Vagina (tissue), 2 donors: ENCODE measurements at regions not wholly inside any gene's neighbourhood (a gene's known extent, or its start where the extent isn't known, plus 50 kb on each side); places are given as distances from the start of the nearest gene placed in this dataset.

Experiments
- DNase-seq, 2 donors: peaks; one replicate each; pipeline ENCODE4 v3.0.0-alpha.2; 2017; ENCODE audit errors: extremely low spot score in 2 of 2
- H3K27ac ChIP-seq: fragments of 200-600 bp; sonication (generic); one replicate; pipeline ENCODE4 v1.5.1; 2019
- H3K27me3 ChIP-seq: fragments of 200-600 bp; sonication (generic); one replicate; pipeline ENCODE4 v1.5.1; 2019
- H3K36me3 ChIP-seq, 2 donors: fragments of 200-600 bp; sonication (generic); one replicate each; pipeline ENCODE4 v1.5.1; 2017 to 2019
- H3K4me1 ChIP-seq: fragments of 200-600 bp; sonication (generic); one replicate; pipeline ENCODE4 v1.5.1; 2019
- H3K4me3 ChIP-seq, 2 donors: fragments of 200-600 bp; sonication (generic); 1 replicate in 1 of 2; 2 replicates in 1 of 2; pipeline ENCODE4 v1.5.1; 2016 to 2019
- H3K9me3 ChIP-seq: fragments of 200-600 bp; sonication (generic); one replicate; pipeline ENCODE4 v1.5.1; 2019
- POLR2A ChIP-seq, 2 donors: fragments of 450-650 bp; IDR thresholded peaks; one replicate each; pipeline ENCODE4 v1.6.1; 2017; ENCODE audit warnings: antibody characterized with exemption in 2 of 2, mild to moderate bottlenecking in 2 of 2, moderate library complexity in 2 of 2
- POLR2AphosphoS5 ChIP-seq, 2 donors: sonication (generic); formaldehyde crosslinking; IDR thresholded peaks; one replicate each; pipeline ENCODE4 v1.9.0; 2017; ENCODE audit warnings: antibody characterized with exemption in 2 of 2, mild to moderate bottlenecking in 2 of 2, low read depth in 1 of 2; ENCODE audit not compliant: insufficient read depth in 1 of 2
- intact Hi-C: fragments of 100-400 bp; cut with DNase I; formaldehyde crosslinking; loops from one replicate; pipeline ENCODE4 v1.15.1; 2023
- TF ChIP-seq, protein P1 (sequence below), 3 experiments: fragments of 450-650 bp in 2 of 3; fragments of 200-600 bp in 1 of 3; sonication (generic) in 1 of 3; IDR thresholded peaks; one replicate each; pipeline ENCODE4 v1.5.1; 2017 to 2019; ENCODE audit warnings: antibody characterized with exemption in 3 of 3, mild to moderate bottlenecking in 2 of 3, moderate library complexity in 2 of 3

DNA sequence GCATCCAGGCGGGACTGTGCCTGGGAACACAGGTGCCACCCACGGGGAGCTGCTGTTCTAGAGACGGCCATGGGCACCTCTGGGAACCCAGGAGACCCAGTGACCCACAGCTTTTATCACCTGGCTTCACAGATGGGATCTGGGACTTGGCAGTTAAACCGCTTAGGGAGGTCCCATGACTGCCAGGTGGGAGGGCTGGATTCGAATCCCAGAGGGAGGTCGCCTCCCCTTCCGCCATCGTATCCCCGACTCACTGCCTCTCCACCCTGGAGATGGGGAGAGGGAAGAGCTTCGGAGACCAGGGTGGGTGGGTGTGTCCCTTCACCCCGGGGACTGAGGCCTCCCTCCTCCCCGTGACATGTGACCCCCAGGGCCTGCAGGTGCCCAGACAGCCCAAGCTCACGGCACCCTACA lies 169.4 kb downstream of the RTP5 start:
- intact Hi-C loops = no loop called here
- Histone ChIP-seq H3K4me3 (no peak overlapping the region), H3K36me3 (no peaks in the 10 kb centered on the region), H3K27ac (no peak overlapping the region), H3K4me1 (no peaks in the 10 kb centered on the region), H3K9me3 (no peaks in the 10 kb centered on the region), H3K27me3 (no peaks in the 10 kb centered on the region)
- DNase-seq = no peak
- TF ChIP-seq POLR2A (IDR thresholded peaks at IDR 0.05) (no peak), POLR2AphosphoS5 (IDR thresholded peaks at IDR 0.05; ENCODE audit: insufficient read depth in 1 of 2, low read depth in 1 of 2) (no peak)
- TF ChIP-seq, protein P1, sequence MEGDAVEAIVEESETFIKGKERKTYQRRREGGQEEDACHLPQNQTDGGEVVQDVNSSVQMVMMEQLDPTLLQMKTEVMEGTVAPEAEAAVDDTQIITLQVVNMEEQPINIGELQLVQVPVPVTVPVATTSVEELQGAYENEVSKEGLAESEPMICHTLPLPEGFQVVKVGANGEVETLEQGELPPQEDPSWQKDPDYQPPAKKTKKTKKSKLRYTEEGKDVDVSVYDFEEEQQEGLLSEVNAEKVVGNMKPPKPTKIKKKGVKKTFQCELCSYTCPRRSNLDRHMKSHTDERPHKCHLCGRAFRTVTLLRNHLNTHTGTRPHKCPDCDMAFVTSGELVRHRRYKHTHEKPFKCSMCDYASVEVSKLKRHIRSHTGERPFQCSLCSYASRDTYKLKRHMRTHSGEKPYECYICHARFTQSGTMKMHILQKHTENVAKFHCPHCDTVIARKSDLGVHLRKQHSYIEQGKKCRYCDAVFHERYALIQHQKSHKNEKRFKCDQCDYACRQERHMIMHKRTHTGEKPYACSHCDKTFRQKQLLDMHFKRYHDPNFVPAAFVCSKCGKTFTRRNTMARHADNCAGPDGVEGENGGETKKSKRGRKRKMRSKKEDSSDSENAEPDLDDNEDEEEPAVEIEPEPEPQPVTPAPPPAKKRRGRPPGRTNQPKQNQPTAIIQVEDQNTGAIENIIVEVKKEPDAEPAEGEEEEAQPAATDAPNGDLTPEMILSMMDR (IDR thresholded peaks at IDR 0.05) = no peak

GRCh38 chr2:242040303-242040655 lies 170.8 kb downstream of the RTP5 start:
- no peak overlapping the region for H3K4me3 ChIP-seq
- no peaks in the 10 kb centered on the region for H3K9me3 ChIP-seq
- no peaks in the 10 kb centered on the region for H3K4me1 ChIP-seq
- no peaks in the 10 kb centered on the region for H3K36me3 ChIP-seq
- no peak for TF ChIP-seq POLR2A (IDR thresholded peaks at IDR 0.05)
- no peak for TF ChIP-seq POLR2AphosphoS5 (IDR thresholded peaks at IDR 0.05; ENCODE audit: insufficient read depth in 1 of 2, low read depth in 1 of 2)
- TF ChIP-seq, protein P1 (IDR thresholded peaks at IDR 0.05) = no peak
- intact Hi-C loops = no loop called here
- H3K27ac ChIP-seq = no peak overlapping the region
- no peak for DNase-seq
- no peaks in the 10 kb centered on the region for H3K27me3 ChIP-seq

- Histone ChIP-seq H3K4me1 (no peaks in the 10 kb centered on the region), H3K27me3 (no peaks in the 10 kb centered on the region), H3K4me3 (no peak overlapping the region), H3K36me3 (no peaks in the 10 kb centered on the region), H3K27ac (no peak overlapping the region), H3K9me3 (no peaks in the 10 kb centered on the region)
- TF ChIP-seq, protein P1 (IDR thresholded peaks at IDR 0.05) = no peak
- DNase-seq = no peak
- intact Hi-C loops = no loop called here
Observed at GRCh38 chr2:242040681-242041080, 171.2 kb downstream of the RTP5 start.

GRCh38 chr2:242041816-242042215 lies 172.3 kb downstream of the RTP5 start:
- no peak for DNase-seq
- TF ChIP-seq POLR2A (IDR thresholded peaks at IDR 0.05) (no peak), POLR2AphosphoS5 (IDR thresholded peaks at IDR 0.05; ENCODE audit: insufficient read depth in 1 of 2, low read depth in 1 of 2) (no peak)
- TF ChIP-seq, protein P1 (IDR thresholded peaks at IDR 0.05) = no peak

DNA sequence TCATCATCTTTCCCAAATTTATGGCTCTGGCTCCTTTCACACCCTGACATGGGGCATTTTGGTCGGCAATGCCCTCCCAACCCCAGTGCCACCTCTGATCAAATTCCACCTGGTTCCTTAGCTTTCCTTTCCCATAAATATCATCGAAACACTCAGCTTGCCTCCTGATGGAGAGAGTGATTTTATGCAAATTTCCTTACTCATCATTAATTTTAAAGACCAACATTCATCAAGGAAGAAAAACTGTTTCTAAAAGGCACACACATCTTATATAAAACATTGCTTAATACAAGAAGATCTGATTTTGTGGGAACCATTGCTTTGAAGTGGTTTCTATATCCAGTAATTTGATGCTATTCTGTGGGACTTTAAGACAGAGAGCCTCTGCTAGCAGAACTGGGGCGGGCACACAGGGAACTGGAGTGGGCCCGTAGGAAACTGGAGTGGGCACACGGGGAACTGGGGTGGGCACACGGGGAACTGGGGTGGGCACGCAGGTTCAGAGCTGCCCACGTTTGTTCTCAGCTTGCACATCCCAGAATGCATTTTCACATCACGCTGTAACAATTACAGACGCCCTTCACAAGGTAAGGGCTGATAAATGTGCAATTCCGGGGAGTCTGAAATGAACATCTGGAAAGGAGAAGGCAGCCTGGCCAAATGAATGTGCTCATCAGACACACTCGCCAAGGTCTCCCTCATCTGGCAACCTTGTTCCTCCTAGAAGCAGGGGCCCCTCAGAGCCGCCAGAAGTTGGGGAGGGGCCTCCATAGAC lies 174.2 kb downstream of the RTP5 start:
- H3K9me3 ChIP-seq = no peaks in the 10 kb centered on the region
- TF ChIP-seq, protein P1 (IDR thresholded peaks at IDR 0.05) = no peak
- TF ChIP-seq POLR2A (IDR thresholded peaks at IDR 0.05) = no peak
- TF ChIP-seq POLR2AphosphoS5 (IDR thresholded peaks at IDR 0.05; ENCODE audit: insufficient read depth in 1 of 2, low read depth in 1 of 2) = no peak
- intact Hi-C loops = no loop called here
- H3K27ac ChIP-seq = no peak overlapping the region
- no peak overlapping the region for H3K4me3 ChIP-seq
- no peak for DNase-seq
- no peaks in the 10 kb centered on the region for H3K27me3 ChIP-seq
- H3K36me3 ChIP-seq = no peaks in the 10 kb centered on the region
- H3K4me1 ChIP-seq = no peaks in the 10 kb centered on the region

More at GRCh38 chr2:242041816-242042215, 172.3 kb downstream of the RTP5 start:
- Histone ChIP-seq H3K27ac (no peak overlapping the region), H3K27me3 (no peaks in the 10 kb centered on the region), H3K4me3 (no peak overlapping the region), H3K36me3 (no peaks in the 10 kb centered on the region), H3K9me3 (no peaks in the 10 kb centered on the region), H3K4me1 (no peaks in the 10 kb centered on the region)
- intact Hi-C loops = no loop called here
